K562 (cell line): ENCODE measurements at regions not wholly inside any gene's neighbourhood (a gene's known extent, or its start where the extent isn't known, plus 50 kb on each side); places are given as distances from the start of the nearest gene placed in this dataset.

Experiments used
- ATAC-seq: fragments of 200-7000 bp; cut with Tn5 transposase; 3 replicates; pipeline ENCODE4 v1.9.1; 2020; ENCODE audit warnings: moderate library complexity
- BruUV-seq: library from RNA; stranded (reverse); fragments of 400-500 nt; replicated peaks from 2 replicates; lab custom pipeline; 2021; lab: Mats Ljungman, UMichigan
- CTCF ChIA-PET: fragments of 300-600 bp; formaldehyde crosslinking; extraction: SDS; loops from one replicate; lab custom pipeline; 2021; ENCODE audit warnings: low intra/inter-chr PET ratio; lab: Yijun Ruan, JAX
- POLR2A ChIA-PET: fragments of 300-600, 350-650 bp; sonication (Branson Sonifier 250); formaldehyde crosslinking; extraction: SDS; loops from one replicate; lab custom pipeline; 2021; ENCODE audit warnings: antibody characterized with exemption, inconsistent platforms; lab: Yijun Ruan, JAX
- DNase-seq, 4 experiments: peaks; one replicate each; pipeline versions ENCODE4 v3.0.0 to v3.0.0-alpha.2; 2011 to 2018; ENCODE audit warnings: low spot score in 3 of 4, mixed read lengths in 3 of 4; ENCODE audit errors: extremely low read depth in 1 of 4
- FAIRE-seq: peaks from 2 replicates; lab custom pipeline; 2011; peaks lifted over from hg19 to GRCh38; lab: Jason Lieb, UNC
- H2AFZ ChIP-seq: 2 replicates; pipeline ENCODE4 v1.6.0; 2011; ENCODE audit warnings: low read depth, low read length, control low read depth, inconsistent platforms
- H3K27ac ChIP-seq: fragments of 200-600 bp; 3 replicates; pipeline ENCODE4 v1.8.0; 2011; ENCODE audit warnings: low read depth, mild to moderate bottlenecking, control low read depth, inconsistent platforms, low read length, moderate library complexity, mixed read lengths; ENCODE audit errors: extremely low read depth
- H3K27me3 ChIP-seq, 2 experiments: fragments of 300-600 bp in 1 of 2; 2 replicates in 1 of 2; 3 replicates in 1 of 2; pipeline versions ENCODE4 v1.6.0 to v1.8.0; 2011; ENCODE audit warnings: inconsistent platforms in 2 of 2, low read length in 2 of 2, mild to moderate bottlenecking in 1 of 2, mixed read lengths in 1 of 2, moderate library complexity in 1 of 2; ENCODE audit not compliant: control insufficient read depth in 2 of 2, insufficient read depth in 2 of 2
- H3K36me3 ChIP-seq: fragments of 300-600 bp; 3 replicates; pipeline ENCODE4 v1.8.0; 2011; ENCODE audit warnings: mild to moderate bottlenecking, low read length, inconsistent platforms; ENCODE audit not compliant: control insufficient read depth, insufficient read depth
- H3K4me1 ChIP-seq, 2 experiments: fragments of 200-600 bp in 1 of 2; replicated peaks in 1 of 2; 2 replicates in 1 of 2; 3 replicates in 1 of 2; pipeline versions ENCODE4 v1.5.1 to v1.8.0; 2011; ENCODE audit warnings: inconsistent platforms in 2 of 2, low read length in 2 of 2, mild to moderate bottlenecking in 1 of 2, mixed read lengths in 1 of 2, moderate library complexity in 1 of 2; ENCODE audit not compliant: control insufficient read depth in 2 of 2, insufficient read depth in 2 of 2
- H3K4me2 ChIP-seq: 2 replicates; pipeline ENCODE4 v1.6.1; 2011; ENCODE audit warnings: low read length, control low read depth, inconsistent platforms, mixed read lengths; ENCODE audit not compliant: insufficient read depth
- H3K4me3 ChIP-seq: fragments of 200-600 bp; sonication (generic), shearing (Covaris generic); 2 replicates; pipeline ENCODE4 v1.5.1; 2016; ENCODE audit warnings: control low read depth, inconsistent platforms
- H3K79me2 ChIP-seq: fragments of 200-600 bp; 3 replicates; pipeline ENCODE4 v1.8.0; 2011; ENCODE audit warnings: low read length, inconsistent platforms; ENCODE audit not compliant: control insufficient read depth, insufficient read depth
- H3K9ac ChIP-seq, 2 experiments: 2 replicates each; pipeline versions ENCODE4 v1.6.0 to v1.6.1; 2011; ENCODE audit warnings: low read depth in 2 of 2, low read length in 2 of 2, control low read depth in 1 of 2, inconsistent platforms in 1 of 2, mild to moderate bottlenecking in 1 of 2, mixed read lengths in 1 of 2; ENCODE audit not compliant: insufficient read depth in 1 of 2
- H3K9me1 ChIP-seq: one replicate; pipeline ENCODE4 v1.6.0; 2011; ENCODE audit warnings: inconsistent platforms, mild to moderate bottlenecking, low read length, moderate library complexity; ENCODE audit not compliant: control insufficient read depth, insufficient read depth
- H3K9me3 ChIP-seq: replicated peaks from 2 replicates; pipeline ENCODE4 v1.5.1; 2011; ENCODE audit warnings: low read depth, low read length, inconsistent platforms; ENCODE audit not compliant: control insufficient read depth, insufficient read depth
- H4K20me1 ChIP-seq: replicated peaks from 2 replicates; pipeline ENCODE4 v1.6.1; 2011; ENCODE audit warnings: low read length, inconsistent platforms, mixed read lengths; ENCODE audit not compliant: control insufficient read depth, insufficient read depth
- CBX5 ChIP-seq: IDR thresholded peaks from 2 replicates; pipeline ENCODE4 v1.6.1; 2014; ENCODE audit warnings: low read depth, borderline replicate concordance
- EP300 ChIP-seq: IDR thresholded peaks from 2 replicates; pipeline ENCODE4 v1.6.1; 2012; ENCODE audit warnings: low read length, improper control_type of control experiment
- FOXA1 ChIP-seq: fragments of 450-650 bp; IDR thresholded peaks from 2 replicates; pipeline ENCODE4 v1.6.1; 2016; ENCODE audit warnings: mild to moderate bottlenecking, borderline replicate concordance
- SAFB ChIP-seq: fragments of 200-400 bp; formaldehyde crosslinking; IDR thresholded peaks from 2 replicates; pipeline ENCODE4 v1.6.1; 2017; ENCODE audit warnings: low read depth, low read length, borderline replicate concordance
- SMARCE1 ChIP-seq: fragments of 450-650 bp; IDR thresholded peaks from 2 replicates; pipeline ENCODE4 v1.7.1; 2016; ENCODE audit warnings: mild to moderate bottlenecking
- ZNF146 ChIP-seq: IDR thresholded peaks from one replicate; pipeline ENCODE4 v1.6.1; 2018; ENCODE audit warnings: missing compliant biosample characterization; ENCODE audit not compliant: unreplicated experiment
- ZNF324 ChIP-seq: fragments of 250-450 bp; sonication (Bioruptor Pico); IDR thresholded peaks from 2 replicates; pipeline ENCODE4 v1.4.0; 2020; ENCODE audit warnings: mild to moderate bottlenecking
- ZNF512 ChIP-seq: IDR thresholded peaks from 2 replicates; pipeline ENCODE4 v1.6.1; 2016; ENCODE audit warnings: missing genetic modification characterization, missing compliant biosample characterization
- ZNF589 ChIP-seq: fragments of 200-800 bp; sonication (Bioruptor generic); IDR thresholded peaks from 2 replicates; pipeline ENCODE4 v1.6.1; 2016; ENCODE audit warnings: low read depth, missing genetic modification characterization, missing compliant biosample characterization
- WGBS: fragments of 100-300 bp; shearing (Covaris generic); methylation state at CpG from one replicate; pipeline ENCODE4 v1.1.6; 2016; ENCODE audit warnings: low coverage, mixed read lengths; ENCODE audit not compliant: insufficient coverage; ENCODE audit errors: missing lambda C conversion rate; 5-methylcytosine and 5-hydroxymethylcytosine counted together
- in situ Hi-C: fragments of 300-500 bp; cut with MboI; formaldehyde crosslinking; loops from 4 replicates; pipeline ENCODE4 v1.15.0; 2018; ENCODE audit warnings: inconsistent platforms, mixed read lengths
- intact Hi-C: fragments of 100-400 bp; cut with micrococcal nuclease; formaldehyde crosslinking; loops from 2 replicates; pipeline ENCODE4 v1.14.2; 2022

DNA sequence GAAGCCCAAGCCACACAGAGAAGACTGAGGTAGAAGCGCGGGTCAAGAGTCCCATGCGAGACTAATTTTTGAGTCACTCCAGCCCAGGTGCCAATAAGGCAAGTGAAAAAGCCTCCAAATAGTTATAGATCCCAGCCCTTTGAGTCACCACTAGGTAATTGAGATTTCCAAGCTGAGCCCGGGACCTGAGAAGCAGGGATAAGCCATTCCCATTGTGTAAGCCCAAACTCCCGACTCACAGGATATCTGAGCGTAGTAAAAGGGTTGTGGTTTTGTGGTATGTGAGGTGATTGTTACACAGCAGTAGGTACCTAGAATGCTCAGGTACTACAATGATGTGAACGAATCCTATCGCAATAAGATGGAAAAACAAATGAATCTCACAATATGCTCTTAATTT is 560.7 kb downstream of the DSC3 start:
- intact Hi-C loops (no loop called here), in situ Hi-C loops (no loop called here)
- Histone ChIP-seq H3K4me2 (no peak overlapping the region), H4K20me1 (no peaks in the 10 kb centered on the region), H3K9me3 (no peaks in the 10 kb centered on the region), H3K4me1 (no peaks in the 10 kb centered on the region), H3K79me2 (no peaks in the 10 kb centered on the region), H3K4me3 (no peak overlapping the region), H3K9ac (no peak overlapping the region), H3K36me3 (no peaks in the 10 kb centered on the region), H3K27ac (no peak overlapping the region)
- DNase-seq (no peak), FAIRE-seq (no peak), ATAC-seq (no peak)
- WGBS = 37% methylated on average over 8 of the region's 8 CpGs
- ChIA-PET POLR2A (no interaction called here), CTCF (no interaction called here)
- no TSS peak for BruUV-seq
- TF ChIP-seq ZNF512 = no peak
- TF ChIP-seq, all 486 proteins: peak for 0
- no peaks in the 10 kb centered on the region for H3K9me1 ChIP-seq
- no peak overlapping the region for H2AFZ ChIP-seq
- H3K27me3 ChIP-seq = no peaks in the 10 kb centered on the region

- no peaks in the 10 kb centered on the region for H3K27me3 ChIP-seq
- ATAC-seq (no peak), FAIRE-seq (no peak), DNase-seq (no peak)
- H3K4me3 ChIP-seq = no peak overlapping the region
- H2AFZ ChIP-seq = 0 out of 2 replicates have a peak overlapping the region, but pooled peaks have one; percentile 61
- whole genome bisulfite sequencing = 9% methylated on average over 4 of the region's 4 CpGs
- no peaks in the 10 kb centered on the region for H3K9me3 ChIP-seq
- H3K4me2 ChIP-seq = no peak overlapping the region
- intact Hi-C loops (no loop called here), in situ Hi-C loops (no loop called here)
- BruUV-seq = no TSS peak
- no peaks in the 10 kb centered on the region for H3K79me2 ChIP-seq
- CTCF ChIA-PET = no interaction called here
- no peaks in the 10 kb centered on the region for H3K36me3 ChIP-seq
- no peaks in the 10 kb centered on the region for H3K4me1 ChIP-seq
- H4K20me1 ChIP-seq = no peaks in the 10 kb centered on the region
- POLR2A ChIA-PET = interaction anchor here (0.6 kb wide), 1 partner anchor 34 kb away, joined by 3 read pairs; no protein-coding TSS in a partner anchor
- H3K9ac ChIP-seq = no peak overlapping the region
- H3K27ac ChIP-seq = no peak overlapping the region
- TF ChIP-seq FOXA1 (no peak), ZNF324 (CRISPR knock-in tag) (no peak), SMARCE1 (no peak), SAFB (no peak), EP300 (no peak), ZNF589 (CRISPR knock-in tag) (no peak), CBX5 (no peak), ZNF146 (CRISPR knock-in tag) (no peak)
- H3K9me1 ChIP-seq = no peaks in the 10 kb centered on the region
Measured at GRCh38 chr18:30469091-30469490, 573.5 kb downstream of the DSC3 start.
